HK-2 (cell line): ENCODE measurements at regions not wholly inside any gene's neighbourhood (a gene's known extent, or its start where the extent isn't known, plus 50 kb on each side); places are given as distances from the start of the nearest gene placed in this dataset.
"Not testable (repeated sequence)": the region's sequence is repeated elsewhere in the genome, so short reads cannot be mapped to it uniquely, and the experiment has no call there.

Experiments used
- DNase-seq: peaks from one replicate; pipeline ENCODE4 v3.0.0-alpha.2; 2018; ENCODE audit not compliant: unreplicated experiment

GRCh38 chr15:34528055-34528754 is 55.2 kb downstream of the GOLGA8B start:
- not testable (repeated sequence) for DNase-seq

- not testable (repeated sequence) for DNase-seq
These were observed 55.8 kb downstream of the GOLGA8B start for GRCh38 chr15:34527641-34528040.

GRCh38 chr15:34523849-34524248 is 59.6 kb downstream of the GOLGA8B start:
- DNase-seq, result not testable (repeated sequence)

GRCh38 chr15:34522601-34523000 is 60.9 kb downstream of the GOLGA8B start:
- DNase-seq, result not testable (repeated sequence)

- not testable (repeated sequence) for DNase-seq
These were observed 61.5 kb downstream of the GOLGA8B start for GRCh38 chr15:34521802-34522485.

- DNase-seq, result no peak
These were observed 62.9 kb downstream of the GOLGA8B start for GRCh38 chr15:34520566-34520965.

- not testable (repeated sequence) for DNase-seq
These were observed 63.4 kb downstream of the GOLGA8B start for GRCh38 chr15:34520010-34520409.

GRCh38 chr15:34514251-34514670 is 69.2 kb downstream of the GOLGA8B start:
- DNase-seq, result peak; percentile 26

- no peak for DNase-seq
These were observed 70.8 kb downstream of the GOLGA8B start for GRCh38 chr15:34512628-34513027.

- DNase-seq, result no peak
These were observed 63.5 kb upstream of the GOLGA8A start for GRCh38 chr15:34501131-34501530.

- no peak for DNase-seq
These were observed 58.8 kb upstream of the GOLGA8A start for GRCh38 chr15:34496207-34496995.

- DNase-seq, result not testable (repeated sequence)
These were observed 58.1 kb upstream of the GOLGA8A start for GRCh38 chr15:34495707-34496106.

- no peak for DNase-seq
These were observed 56.4 kb upstream of the GOLGA8A start for GRCh38 chr15:34494084-34494399.

GRCh38 chr15:34493001-34493400 is 55.4 kb upstream of the GOLGA8A start:
- DNase-seq, result no peak

- DNase-seq, result not testable (repeated sequence)
These were observed 53.9 kb upstream of the GOLGA8A start for GRCh38 chr15:34491488-34491887.

GRCh38 chr15:34490417-34491193 is 53.0 kb upstream of the GOLGA8A start:
- DNase-seq, result no peak

GRCh38 chr15:34488973-34489959 is 51.7 kb upstream of the GOLGA8A start:
- DNase-seq, result not testable (repeated sequence)
